ENCODE measurements at regions not wholly inside any gene's neighbourhood (a gene's known extent, or its start where the extent isn't known, plus 50 kb on each side); places are given as distances from the start of the nearest gene placed in this dataset.

DNA sequence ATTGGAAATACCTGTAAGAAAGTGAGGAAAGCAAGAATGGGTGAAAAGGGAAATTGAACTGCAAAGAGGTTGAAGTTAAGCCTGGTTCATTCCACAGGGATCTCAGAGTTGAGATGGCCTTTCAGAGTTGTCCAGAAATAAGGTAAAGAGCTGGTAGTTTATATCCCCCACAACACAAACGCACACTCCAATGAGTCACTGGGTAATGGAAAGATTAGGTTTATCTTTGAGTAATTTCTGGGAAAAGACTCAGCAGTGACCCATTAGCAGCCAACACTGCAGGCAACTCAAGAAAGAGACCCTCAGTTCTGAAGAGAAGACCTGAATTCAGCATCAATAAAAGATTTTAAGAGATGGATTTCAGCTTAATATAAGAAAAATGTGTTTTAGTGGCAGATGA, 485.5 kb downstream of the PTPRC start:
- TF ChIP-seq TCF7L2 (IDR thresholded peaks at IDR 0.05; ENCODE audit: borderline replicate concordance, low read depth, low read length) (no peak), ZNF660 (tag by site-specific recombination; IDR thresholded peaks at IDR 0.05) (no peak), ZNF843 (tag by site-specific recombination; IDR thresholded peaks at IDR 0.05) (no peak), ZNF416 (tag by site-specific recombination; IDR thresholded peaks at IDR 0.05) (no peak), ZNF560 (tag by site-specific recombination; IDR thresholded peaks at IDR 0.05; ENCODE audit: borderline replicate concordance) (no peak)
- TF ChIP-seq, protein P1, sequence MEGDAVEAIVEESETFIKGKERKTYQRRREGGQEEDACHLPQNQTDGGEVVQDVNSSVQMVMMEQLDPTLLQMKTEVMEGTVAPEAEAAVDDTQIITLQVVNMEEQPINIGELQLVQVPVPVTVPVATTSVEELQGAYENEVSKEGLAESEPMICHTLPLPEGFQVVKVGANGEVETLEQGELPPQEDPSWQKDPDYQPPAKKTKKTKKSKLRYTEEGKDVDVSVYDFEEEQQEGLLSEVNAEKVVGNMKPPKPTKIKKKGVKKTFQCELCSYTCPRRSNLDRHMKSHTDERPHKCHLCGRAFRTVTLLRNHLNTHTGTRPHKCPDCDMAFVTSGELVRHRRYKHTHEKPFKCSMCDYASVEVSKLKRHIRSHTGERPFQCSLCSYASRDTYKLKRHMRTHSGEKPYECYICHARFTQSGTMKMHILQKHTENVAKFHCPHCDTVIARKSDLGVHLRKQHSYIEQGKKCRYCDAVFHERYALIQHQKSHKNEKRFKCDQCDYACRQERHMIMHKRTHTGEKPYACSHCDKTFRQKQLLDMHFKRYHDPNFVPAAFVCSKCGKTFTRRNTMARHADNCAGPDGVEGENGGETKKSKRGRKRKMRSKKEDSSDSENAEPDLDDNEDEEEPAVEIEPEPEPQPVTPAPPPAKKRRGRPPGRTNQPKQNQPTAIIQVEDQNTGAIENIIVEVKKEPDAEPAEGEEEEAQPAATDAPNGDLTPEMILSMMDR (tag by site-specific recombination; IDR thresholded peaks at IDR 0.05): no peak

Data from HEK293 (cell line).